ENCODE measurements at regions not wholly inside any gene's neighbourhood (a gene's known extent, or its start where the extent isn't known, plus 50 kb on each side); places are given as distances from the start of the nearest gene placed in this dataset.
"Not testable (repeated sequence)": the region's sequence is repeated elsewhere in the genome, so short reads cannot be mapped to it uniquely, and the experiment has no call there.

GRCh38 chr22:22193923-22194322, 50.7 kb upstream of the VPREB1 start:
- no peak for DNase-seq

DNA sequence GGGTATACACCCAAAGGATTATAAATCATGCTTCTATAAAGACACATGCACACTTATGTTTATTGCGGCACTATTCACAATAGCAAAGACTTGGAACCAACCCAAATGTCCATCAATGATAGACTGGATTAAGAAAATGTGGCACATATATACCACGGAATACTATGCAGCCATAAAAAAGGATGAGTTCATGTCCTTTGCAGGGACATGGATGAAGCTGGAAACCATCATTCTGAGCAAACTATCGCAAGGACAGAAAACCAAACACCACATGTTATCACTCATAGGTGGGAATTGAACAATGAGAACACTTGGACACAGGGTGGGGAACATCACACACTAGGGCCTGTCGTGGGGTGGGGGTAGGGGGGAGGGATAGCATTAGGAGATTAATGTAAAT, 51.1 kb upstream of the VPREB1 start:
- not testable (repeated sequence) for DNase-seq

GRCh38 chr22:22193006-22193405, 51.6 kb upstream of the VPREB1 start:
- not testable (repeated sequence) for DNase-seq

DNA sequence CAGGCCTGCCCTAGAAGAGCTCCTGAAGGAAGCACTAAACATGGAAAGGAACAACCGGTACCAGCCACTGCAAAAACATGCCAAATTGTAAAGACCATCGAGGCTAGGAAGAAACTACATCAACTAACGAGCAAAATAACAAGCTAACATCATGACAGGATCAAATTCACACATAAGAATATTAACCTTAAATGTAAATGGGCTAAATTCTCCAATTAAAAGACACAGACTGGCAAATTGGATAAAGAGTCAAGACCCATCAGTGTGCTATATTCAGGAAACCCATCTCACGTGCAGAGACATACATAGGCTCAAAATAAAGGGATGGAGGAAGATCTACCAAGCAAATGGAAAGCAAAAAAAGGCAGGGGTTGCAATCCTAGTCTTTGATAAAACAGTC, 54.8 kb upstream of the VPREB1 start:
- DNase-seq, result not testable (repeated sequence)

- not testable (repeated sequence) for DNase-seq
These were observed 56.7 kb upstream of the VPREB1 start for GRCh38 chr22:22187863-22188262.

- no peak for DNase-seq
These were observed 57.3 kb upstream of the VPREB1 start for GRCh38 chr22:22187299-22187698.

DNA sequence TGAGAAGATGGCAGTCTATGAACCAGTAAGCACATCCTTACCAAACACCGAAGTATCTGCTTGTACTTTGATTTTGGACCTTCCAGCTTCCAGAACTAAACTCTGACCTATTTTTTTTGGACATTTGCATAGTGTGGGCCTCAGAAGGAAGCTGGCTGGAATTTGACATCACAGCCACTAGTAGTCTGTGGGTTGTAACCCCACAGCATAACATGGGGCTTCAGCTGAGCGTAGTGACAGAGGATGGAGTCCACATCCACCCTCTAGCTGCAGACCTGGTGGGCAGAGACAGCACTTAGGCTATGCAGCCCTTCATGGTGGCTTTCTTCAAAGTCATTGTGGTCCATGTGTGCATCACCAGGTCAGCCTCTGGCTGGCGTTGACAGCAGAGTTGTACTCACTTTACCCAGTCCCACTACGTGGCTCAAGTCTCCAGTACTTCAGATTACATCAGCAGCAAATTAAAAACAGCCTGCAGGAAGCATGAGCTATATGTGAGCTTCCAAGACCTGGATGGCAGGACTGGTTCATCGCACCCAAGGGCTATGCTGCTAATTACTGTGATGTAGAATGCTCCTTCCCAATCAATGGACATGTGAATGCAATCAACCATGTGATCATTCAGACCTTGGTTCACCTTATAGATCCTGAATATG, 58.6 kb upstream of the VPREB1 start:
- DNase-seq, result no peak

DNA sequence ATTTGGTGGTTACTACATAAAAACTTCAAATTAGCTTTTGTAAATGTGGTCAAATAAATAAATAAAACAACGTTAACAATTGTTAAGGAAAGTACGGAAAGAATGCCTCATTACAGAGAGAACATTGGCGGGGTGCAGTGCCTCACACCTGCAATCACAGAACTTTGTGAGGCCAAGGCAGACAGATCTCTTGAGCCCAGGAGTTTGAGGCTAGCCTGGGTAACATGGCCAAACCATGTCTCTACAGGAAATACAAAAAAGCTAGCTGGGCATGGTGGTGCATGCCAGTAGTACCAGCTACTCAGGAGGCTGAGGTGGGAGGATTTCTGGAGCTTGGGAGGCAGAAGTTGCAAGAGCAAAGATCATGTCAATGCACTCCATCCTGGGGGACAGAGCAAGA, 59.4 kb upstream of the VPREB1 start:
- DNase-seq, result no peak

GRCh38 chr22:22184277-22184807, 60.2 kb upstream of the VPREB1 start:
- DNase-seq, result no peak

GRCh38 chr22:22182990-22183264, 61.7 kb upstream of the VPREB1 start:
- no peak for DNase-seq

GRCh38 chr22:22182218-22182989, 62.2 kb upstream of the VPREB1 start:
- DNase-seq, result no peak

DNA sequence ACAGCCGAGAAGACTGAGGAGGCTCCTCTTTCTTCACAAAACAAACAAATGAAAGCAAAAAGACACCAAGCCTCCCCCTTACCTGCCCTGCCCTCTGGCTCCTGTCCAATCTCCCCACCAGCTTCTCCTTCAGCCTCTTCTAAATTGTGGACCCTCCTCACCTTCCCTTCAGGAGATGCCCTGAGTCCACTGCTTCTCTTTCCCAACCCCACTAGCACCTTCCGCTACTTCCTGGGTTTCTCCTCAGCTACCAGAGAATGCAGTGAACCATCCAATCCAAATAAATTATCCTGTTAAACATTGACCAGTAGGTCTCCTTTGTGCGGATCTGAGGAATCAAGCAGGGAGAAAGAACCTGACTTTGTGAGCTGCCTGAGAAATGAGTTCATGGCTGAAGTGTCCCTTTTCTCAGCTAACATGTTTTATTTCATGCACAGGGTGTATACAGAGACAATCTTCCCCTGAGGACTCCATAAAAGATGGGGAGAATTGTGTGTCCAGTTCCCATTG, 63.2 kb upstream of the VPREB1 start:
- DNase-seq, result no peak

DNA sequence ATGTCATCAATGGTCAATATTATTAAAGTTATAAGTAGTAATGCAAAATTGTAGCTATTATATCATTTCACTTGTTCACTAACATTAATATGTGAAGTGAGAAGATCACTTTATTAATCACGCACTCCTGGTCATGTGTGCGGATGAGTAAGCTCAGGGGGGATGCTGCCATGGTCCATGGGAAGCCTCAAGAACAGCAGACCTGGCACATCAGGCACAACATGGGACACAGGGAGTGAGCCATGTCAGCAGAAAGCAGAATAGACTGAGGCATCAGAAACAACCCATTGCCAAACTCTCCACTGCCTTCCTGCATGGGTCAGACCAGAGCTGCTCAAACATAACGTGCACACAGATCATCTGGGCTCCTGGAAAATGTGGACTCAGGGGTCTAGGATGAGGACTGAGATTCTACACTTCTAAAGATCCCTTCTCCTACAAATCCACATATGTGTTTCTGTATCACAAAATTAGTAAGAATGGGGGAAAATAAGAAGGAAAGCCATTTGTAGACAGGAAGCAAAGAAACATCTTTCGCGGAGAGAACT, 63.8 kb upstream of the VPREB1 start:
- no peak for DNase-seq

DNA sequence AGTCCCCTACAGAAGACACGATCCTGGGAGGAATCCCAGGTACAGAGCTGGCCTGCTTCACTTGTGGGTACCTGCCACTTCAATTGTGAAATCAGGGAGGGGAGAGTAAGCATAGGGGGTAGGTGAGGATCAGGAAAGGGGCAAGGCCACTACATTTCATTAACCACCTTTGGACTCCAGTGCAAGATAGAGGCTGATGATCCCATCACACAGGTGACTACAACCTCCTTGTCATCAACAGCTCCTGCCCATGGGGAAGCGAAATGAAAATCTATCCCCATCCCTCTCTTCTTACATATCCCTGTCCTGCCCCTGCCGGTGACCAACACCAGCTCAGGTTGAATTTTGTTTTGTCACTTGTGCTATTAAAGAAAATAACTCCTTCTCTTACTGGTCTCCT, 64.7 kb upstream of the VPREB1 start:
- no peak for DNase-seq

- DNase-seq, result no peak
These were observed 65.6 kb upstream of the VPREB1 start for GRCh38 chr22:22178992-22179391.

- no peak for DNase-seq
These were observed 66.1 kb upstream of the VPREB1 start for GRCh38 chr22:22178355-22178965.

DNA sequence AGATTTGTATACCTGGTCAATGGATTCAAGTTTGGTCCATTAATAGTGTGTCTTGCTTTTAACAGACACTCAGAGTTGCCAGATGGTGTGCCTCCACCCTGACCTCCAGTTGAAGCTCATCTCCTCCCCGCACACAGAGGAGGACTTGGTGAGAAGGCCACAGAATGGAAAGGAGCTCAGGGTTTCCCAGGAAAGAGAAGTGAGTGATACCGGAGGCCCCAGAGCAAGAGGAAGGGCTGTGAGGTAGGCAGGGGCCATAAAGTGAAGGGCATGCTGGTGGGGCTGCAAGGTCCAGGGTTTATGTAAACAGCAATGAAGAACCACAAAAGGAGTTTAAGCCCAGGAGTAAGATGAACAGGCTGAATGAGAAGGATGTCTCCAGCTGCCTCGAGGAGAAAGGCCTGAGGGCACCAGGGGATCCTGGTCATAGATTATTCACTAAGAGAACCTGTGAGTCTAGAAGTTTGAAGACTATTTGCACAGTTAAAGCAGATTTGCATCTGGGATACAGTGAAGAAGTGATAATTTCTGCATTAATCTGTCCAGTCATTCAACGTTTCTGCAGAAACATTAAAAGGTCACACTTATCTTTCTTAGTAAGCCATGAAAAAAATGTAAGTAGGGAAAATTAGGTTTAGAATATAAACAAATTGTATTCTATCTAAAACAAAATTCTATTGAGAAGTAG, 67.5 kb upstream of the VPREB1 start:
- no peak for DNase-seq

DNA sequence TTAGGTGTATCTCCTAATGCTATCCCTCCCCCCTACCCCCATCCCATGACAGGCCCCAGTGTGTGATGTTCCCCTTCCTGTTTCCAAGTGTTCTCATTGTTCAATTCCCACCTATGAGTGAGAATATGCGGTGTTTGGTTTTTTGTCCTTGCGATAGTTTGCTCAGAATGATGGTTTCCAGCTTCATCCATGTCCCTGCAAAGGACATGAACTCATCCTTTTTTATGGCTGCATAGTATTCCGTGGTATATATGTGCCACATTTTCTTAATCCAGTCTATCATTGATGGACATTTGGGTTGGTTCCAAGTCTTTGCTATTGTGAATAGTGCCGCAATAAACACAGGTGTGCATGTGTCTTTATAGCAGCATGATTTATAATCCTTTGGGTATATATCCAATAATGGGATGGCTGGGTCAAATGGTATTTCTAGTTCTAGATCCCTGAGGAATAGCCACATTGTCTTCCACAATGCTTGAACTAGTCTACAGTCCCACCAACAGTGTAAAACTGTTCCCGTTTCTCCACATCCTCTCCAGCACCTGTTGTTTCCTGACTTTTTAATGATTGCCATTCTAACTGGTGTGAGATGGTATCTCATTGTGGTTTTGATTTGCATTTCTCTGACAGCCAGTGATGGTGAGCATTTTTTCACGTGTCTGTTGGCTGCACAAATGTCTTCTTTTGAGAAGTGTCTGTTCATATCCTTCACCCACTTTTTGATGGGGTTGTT, 71.5 kb upstream of the VPREB1 start:
- DNase-seq, result not testable (repeated sequence)

GRCh38 chr22:22171357-22172218, 73.0 kb upstream of the VPREB1 start:
- no peak for DNase-seq

GRCh38 chr22:22169923-22170322, 74.7 kb upstream of the VPREB1 start:
- DNase-seq, result no peak

All from Kasumi-1 (cell line).